ENCODE measurements at regions not wholly inside any gene's neighbourhood (a gene's known extent, or its start where the extent isn't known, plus 50 kb on each side); places are given as distances from the start of the nearest gene placed in this dataset.

DNA sequence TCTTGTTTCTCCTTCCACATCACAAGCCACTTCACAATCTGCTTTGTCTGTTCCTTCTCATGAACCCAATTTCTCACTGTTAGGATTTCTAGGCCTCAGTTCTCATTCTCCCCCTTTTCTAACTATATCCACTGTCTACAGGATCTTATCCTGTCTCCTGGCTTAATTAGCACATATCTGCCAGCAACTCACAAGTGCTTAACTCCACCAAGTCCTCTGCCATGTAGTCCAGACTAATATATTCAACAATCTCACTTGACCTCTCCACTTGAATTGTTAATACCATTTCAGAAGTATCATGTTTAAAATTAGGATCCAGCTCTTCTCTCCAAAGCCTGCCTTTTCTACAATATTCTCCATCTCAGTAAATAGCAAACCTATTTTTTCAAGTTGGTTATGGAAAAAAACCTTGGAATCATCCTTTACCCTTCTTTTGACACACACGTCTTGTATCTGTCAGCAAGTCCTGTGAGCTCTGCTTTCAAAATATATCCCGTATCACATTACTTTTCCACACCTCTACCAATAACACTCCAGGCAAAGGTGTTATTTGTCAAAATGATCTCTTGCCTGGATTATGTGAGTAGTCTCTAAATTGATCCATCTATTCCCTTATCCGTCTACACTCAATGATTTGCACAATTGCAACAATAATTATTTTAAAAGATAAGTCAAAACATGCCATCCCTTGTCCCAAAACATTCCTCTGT, 127.2 kb upstream of the SLIT2 start:
- ATAC-seq: no peak
- no peak overlapping the region for H3K27ac ChIP-seq
- peaks cover 0 to 4% (median 0%) of the 10 kb centered on the region in 9 donors for H3K27me3 ChIP-seq
- H3K4me3 ChIP-seq: no peak overlapping the region
- 53 to 61% (median 59%) methylated on average over 3 of the region's 3 CpGs for WGBS, 4 donors
- no peaks in the 10 kb centered on the region for H3K36me3 ChIP-seq
- intact Hi-C loops (cut with DNase I): no loop called here
- H3K9me3 ChIP-seq: no peaks in the 10 kb centered on the region
- no peaks in the 10 kb centered on the region for H3K4me1 ChIP-seq
- no peak for TF ChIP-seq POLR2A (IDR thresholded peaks at IDR 0.05)
- TF ChIP-seq, protein P1, sequence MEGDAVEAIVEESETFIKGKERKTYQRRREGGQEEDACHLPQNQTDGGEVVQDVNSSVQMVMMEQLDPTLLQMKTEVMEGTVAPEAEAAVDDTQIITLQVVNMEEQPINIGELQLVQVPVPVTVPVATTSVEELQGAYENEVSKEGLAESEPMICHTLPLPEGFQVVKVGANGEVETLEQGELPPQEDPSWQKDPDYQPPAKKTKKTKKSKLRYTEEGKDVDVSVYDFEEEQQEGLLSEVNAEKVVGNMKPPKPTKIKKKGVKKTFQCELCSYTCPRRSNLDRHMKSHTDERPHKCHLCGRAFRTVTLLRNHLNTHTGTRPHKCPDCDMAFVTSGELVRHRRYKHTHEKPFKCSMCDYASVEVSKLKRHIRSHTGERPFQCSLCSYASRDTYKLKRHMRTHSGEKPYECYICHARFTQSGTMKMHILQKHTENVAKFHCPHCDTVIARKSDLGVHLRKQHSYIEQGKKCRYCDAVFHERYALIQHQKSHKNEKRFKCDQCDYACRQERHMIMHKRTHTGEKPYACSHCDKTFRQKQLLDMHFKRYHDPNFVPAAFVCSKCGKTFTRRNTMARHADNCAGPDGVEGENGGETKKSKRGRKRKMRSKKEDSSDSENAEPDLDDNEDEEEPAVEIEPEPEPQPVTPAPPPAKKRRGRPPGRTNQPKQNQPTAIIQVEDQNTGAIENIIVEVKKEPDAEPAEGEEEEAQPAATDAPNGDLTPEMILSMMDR (IDR thresholded peaks at IDR 0.05): no peak
- DNase-seq: no peak

DNA sequence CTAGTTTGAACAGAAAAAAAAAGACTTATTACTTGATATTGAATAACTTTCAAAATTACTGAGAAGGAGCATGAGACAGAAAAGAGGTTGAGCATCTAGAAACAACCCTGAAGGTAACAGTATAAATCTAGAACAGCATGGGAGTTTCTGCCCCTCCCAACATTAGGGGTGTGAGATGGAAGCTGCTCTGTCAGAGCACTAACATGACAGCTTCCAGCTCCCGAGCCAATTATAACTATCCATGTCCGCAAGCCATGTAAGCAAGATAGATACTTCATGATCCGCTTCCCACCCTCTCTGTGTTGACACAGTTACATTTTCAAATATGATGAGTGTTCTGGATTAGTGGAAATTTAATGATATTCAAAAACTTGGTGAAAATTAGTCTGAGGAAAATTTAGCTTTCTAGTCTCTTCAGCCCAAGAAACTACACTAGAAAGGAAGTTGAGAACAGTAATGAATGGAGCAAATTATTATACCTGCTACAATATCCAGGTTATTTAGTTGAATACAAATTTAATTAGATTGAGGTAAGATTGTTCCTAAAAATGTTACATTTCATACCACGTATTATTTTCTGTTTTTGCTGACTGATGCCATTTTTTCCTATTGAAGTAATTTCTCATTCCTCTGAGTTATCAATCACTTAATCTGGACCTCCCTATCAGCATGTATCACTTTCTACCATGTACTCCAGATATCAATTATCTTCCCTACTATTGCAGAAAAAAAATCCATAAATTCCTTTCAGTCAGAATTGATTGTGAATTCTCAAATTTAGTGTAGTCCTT, 129.3 kb upstream of the SLIT2 start:
- Histone ChIP-seq H3K4me1 (no peaks in the 10 kb centered on the region), H3K9me3 (no peaks in the 10 kb centered on the region), H3K4me3 (no peak overlapping the region), H3K27me3 (peaks cover 0 to 4% (median 0%) of the 10 kb centered on the region in 9 donors), H3K36me3 (no peaks in the 10 kb centered on the region), H3K27ac (no peak overlapping the region)
- ATAC-seq: no peak
- DNase-seq: no peak
- TF ChIP-seq POLR2A (IDR thresholded peaks at IDR 0.05): no peak
- TF ChIP-seq, protein P1 (IDR thresholded peaks at IDR 0.05): no peak
- 52 to 60% (median 55%) methylated on average over 4 of the region's 4 CpGs for WGBS, 4 donors
- intact Hi-C loops (cut with DNase I): no loop called here

DNA sequence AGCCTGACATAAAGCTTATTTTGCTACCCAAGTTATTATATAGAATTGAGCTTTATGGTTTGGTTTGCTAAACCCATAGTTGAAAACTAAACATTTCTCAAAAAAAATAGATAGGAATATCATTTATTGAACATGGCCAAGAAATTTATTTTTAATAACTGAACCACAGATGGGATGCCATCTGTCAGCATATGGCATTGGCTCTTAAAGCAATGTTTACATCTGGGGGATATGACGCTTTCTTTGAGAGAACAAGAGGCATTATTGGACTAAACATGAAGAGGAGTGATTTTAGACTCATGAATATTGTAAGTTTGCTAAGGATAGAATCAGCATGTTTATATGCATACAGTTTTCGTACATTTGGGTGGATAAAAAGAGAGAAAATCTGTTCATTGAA, 132.6 kb upstream of the SLIT2 start:
- intact Hi-C loops (cut with DNase I): no loop called here
- H3K27ac ChIP-seq: no peak overlapping the region
- no peak for DNase-seq
- no peaks in the 10 kb centered on the region for H3K4me1 ChIP-seq
- WGBS, 4 donors: 69 to 79% (median 75%) methylated on average over 2 of the region's 2 CpGs
- peaks cover 0 to 4% (median 0%) of the 10 kb centered on the region in 9 donors for H3K27me3 ChIP-seq
- no peak for ATAC-seq
- no peaks in the 10 kb centered on the region for H3K36me3 ChIP-seq
- no peak overlapping the region for H3K4me3 ChIP-seq
- H3K9me3 ChIP-seq: no peaks in the 10 kb centered on the region
- TF ChIP-seq, protein P1 (IDR thresholded peaks at IDR 0.05): no peak
- TF ChIP-seq POLR2A (IDR thresholded peaks at IDR 0.05): no peak

DNA sequence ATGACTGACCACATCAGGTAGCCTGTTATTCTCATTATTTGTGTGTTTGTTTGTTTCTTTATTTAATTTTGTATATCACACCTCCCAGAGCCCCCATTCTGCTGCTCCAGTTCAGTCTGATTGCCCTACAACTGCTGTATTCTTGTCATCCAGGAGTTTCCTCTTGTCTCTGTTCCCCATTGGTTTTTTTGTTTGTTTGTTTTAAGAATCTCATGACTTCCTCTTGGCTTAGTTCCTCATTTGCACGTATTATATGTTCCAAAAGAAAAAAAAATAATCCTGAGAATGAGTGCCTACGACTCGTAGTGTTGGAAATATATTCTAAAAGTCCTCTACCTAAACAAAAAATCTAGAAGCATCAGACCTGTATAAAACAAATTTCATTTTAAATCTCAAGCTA, 142.3 kb upstream of the SLIT2 start:
- H3K4me1 ChIP-seq: no peaks in the 10 kb centered on the region

More for the DNA sequence above, 142.3 kb upstream of the SLIT2 start:
- H3K27ac ChIP-seq: no peak overlapping the region
- H3K36me3 ChIP-seq: no peaks in the 10 kb centered on the region
- WGBS, 4 donors: 26 to 41% (median 37%) methylated on average over 3 of the region's 3 CpGs
- TF ChIP-seq, protein P1 (IDR thresholded peaks at IDR 0.05): no peak
- peaks cover 0 to 6% (median 0%) of the 10 kb centered on the region in 12 donors for H3K9me3 ChIP-seq
- no peak overlapping the region for H3K4me3 ChIP-seq
- no peak for DNase-seq
- no peaks in the 10 kb centered on the region for H3K27me3 ChIP-seq
- ATAC-seq: no peak
- intact Hi-C loops (cut with DNase I): no loop called here

Measured in heart left ventricle (tissue), 16 donors.